Spleen (tissue), 7 donors: ENCODE measurements at regions not wholly inside any gene's neighbourhood (a gene's known extent, or its start where the extent isn't known, plus 50 kb on each side); places are given as distances from the start of the nearest gene placed in this dataset.

ENCODE experiments used
- CTCF ChIP-seq, 11 experiments: fragments of 200-600 bp in 7 of 11; fragments of 450-650 bp in 4 of 11; sonication (generic) in 4 of 11; IDR thresholded peaks in 8 of 11; conservative IDR thresholded peaks in 3 of 11; 1 replicate in 7 of 11; 2 replicates in 4 of 11; pipeline versions ENCODE4 v1.4.0 to v1.8.0; 2016 to 2021; ENCODE audit warnings: antibody characterized with exemption in 11 of 11, inconsistent platforms in 4 of 11, mild to moderate bottlenecking in 1 of 11
- POLR2A ChIP-seq, 3 donors: fragments of 450-650 bp; IDR thresholded peaks; one replicate each; pipeline ENCODE4 v1.5.1; 2017; ENCODE audit warnings: antibody characterized with exemption in 3 of 3, mild to moderate bottlenecking in 1 of 3
- donor health status: DM: no; HTN: no; CAD: no; lungs with moderate emphysema.
- donor health status: DM: no; HTN: no; CAD: no.
- donor health status: DM: no; HTN: no; CAD: no.

- no peak for TF ChIP-seq CTCF (IDR thresholded peaks at IDR 0.05 in 8 of 11, conservative IDR thresholded peaks at IDR 0.05 in 3 of 11)
- TF ChIP-seq POLR2A (IDR thresholded peaks at IDR 0.05), result no peak
Observed at GRCh38 chr1:13964768-13965167, 264.8 kb downstream of the PRDM2 start.
